ENCODE measurements at regions not wholly inside any gene's neighbourhood (a gene's known extent, or its start where the extent isn't known, plus 50 kb on each side); places are given as distances from the start of the nearest gene placed in this dataset.

DNA sequence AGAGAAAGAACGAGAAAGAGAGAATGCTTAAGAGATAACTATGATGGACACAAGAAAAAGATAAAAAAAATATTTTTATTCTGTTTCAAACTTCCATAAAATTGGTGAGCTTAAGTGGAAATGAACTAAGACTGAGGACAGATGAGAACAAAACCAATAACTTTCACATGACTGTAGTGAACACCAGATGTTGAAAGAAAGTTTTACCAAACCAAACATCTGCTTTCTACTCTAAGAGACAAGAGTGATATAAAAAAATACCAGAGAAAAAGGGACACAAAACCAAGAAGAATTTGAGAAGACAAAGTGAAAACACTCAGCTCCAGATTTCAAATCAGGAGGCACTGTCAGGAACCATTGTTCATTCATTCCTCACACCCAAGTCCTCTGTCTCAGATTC lies 147.9 kb downstream of the IMPG2 start:
- DNase-seq (ENCODE audit: low read depth), result no peak

GRCh38 chr3:101171681-101172191 lies 148.6 kb downstream of the IMPG2 start:
- DNase-seq (ENCODE audit: low read depth), result no peak

DNA sequence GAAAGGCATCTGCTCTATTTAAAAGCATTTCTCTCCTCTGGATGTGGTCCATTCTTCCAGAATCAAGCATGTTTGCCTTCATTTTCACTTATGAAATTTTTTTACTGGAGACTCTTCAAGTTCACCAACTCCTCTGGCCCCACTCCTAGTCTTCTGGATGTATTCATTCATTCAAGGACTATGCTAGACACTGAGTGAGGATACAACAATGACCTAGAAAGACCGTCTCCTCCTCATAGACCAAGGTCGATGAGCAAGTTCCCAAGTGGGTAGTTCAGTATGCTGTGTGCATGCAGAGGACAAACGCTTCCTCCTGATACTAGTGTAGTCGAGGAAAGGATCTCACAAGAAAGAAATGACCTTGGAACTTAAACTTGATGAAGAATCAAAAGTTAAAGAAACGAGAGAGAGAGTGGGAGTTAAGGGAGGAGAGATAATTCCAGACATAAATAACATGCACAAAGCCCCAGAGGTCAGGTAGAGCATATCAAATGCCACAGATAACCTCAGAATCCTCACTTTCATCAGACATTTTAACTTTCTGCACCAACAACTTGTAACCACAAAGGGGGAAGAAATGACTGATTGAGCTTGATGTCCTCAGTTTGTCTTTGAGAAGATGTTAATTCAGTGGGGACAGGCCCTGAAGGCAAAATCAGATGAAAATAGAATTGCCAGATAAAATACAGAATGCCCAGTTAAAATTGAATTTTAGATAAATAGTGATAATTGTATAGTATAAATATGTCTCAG lies 149.4 kb downstream of the IMPG2 start:
- DNase-seq (ENCODE audit: low read depth), result no peak

GRCh38 chr3:101170062-101170771 lies 150.2 kb downstream of the IMPG2 start:
- no peak for DNase-seq (ENCODE audit: low read depth)

DNA sequence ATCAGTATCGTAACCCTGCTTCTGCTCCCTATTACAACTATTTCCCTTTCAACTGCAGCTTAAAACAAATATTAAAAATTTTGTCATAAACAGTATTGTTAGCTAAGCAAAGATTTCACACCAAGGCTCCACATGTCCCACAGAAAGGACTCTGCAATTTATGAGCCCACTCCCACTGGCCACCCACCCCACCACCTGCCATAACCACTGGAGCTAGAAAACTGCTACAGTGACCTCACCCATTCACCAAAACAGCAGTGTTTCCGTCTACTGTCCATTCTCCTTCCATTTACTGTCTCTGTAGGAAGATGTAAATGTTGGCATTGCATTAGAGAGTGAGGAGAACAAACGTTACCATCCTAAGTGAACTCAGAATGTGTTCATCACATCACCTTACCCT lies 150.9 kb downstream of the IMPG2 start:
- DNase-seq (ENCODE audit: low read depth), result no peak

GRCh38 chr3:101167376-101167775 lies 153.0 kb downstream of the IMPG2 start:
- no peak for DNase-seq (ENCODE audit: low read depth)

GRCh38 chr3:101166150-101166549 lies 154.2 kb downstream of the IMPG2 start:
- DNase-seq (ENCODE audit: low read depth), result no peak

DNA sequence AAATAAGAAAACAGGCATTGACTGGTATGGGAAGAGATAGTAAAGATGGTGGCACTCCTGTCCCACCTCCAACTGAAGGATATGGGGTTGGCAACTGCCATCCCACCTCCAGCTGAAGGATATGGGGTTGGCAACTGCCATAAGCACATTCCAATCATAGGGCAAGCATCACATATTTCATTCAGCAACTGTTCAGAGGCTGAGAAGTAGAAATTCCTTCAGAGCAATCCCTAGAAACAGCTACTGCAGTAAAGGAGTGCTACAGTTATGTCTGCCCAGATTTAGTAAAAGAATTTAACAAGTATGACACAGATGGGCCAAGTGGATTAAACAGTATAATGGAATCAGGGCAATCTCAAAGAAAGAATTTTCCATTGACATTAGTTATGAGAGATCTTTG lies 156.8 kb downstream of the IMPG2 start:
- DNase-seq (ENCODE audit: low read depth), result no peak

GRCh38 chr3:101159478-101159877 lies 160.9 kb downstream of the IMPG2 start:
- DNase-seq (ENCODE audit: low read depth), result no peak

- DNase-seq (ENCODE audit: low read depth), result no peak
These were observed 162.0 kb downstream of the IMPG2 start for GRCh38 chr3:101158374-101158773.

GRCh38 chr3:101156787-101157345 lies 163.5 kb downstream of the IMPG2 start:
- no peak for DNase-seq (ENCODE audit: low read depth)

DNA sequence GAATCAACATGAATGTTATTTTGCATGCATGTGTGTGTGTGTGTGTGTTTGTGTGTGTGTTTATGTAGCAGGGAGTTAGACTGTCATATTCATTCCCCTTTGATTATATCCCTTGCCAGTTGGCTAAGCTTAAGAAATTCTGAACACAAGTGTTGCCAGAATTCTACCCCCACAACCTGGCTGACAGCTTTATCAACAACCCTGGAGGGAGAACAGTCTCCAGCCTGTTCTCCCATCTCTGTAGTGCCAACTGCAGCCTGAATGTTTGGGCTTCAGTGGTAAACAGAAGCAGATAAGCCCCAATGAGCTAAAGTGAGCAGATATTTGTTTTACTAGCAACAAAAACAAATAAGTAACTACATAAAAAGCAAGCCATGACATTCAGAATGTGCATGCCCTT lies 162.6 kb upstream of the ABI3BP start:
- no peak for DNase-seq (ENCODE audit: low read depth)

DNA sequence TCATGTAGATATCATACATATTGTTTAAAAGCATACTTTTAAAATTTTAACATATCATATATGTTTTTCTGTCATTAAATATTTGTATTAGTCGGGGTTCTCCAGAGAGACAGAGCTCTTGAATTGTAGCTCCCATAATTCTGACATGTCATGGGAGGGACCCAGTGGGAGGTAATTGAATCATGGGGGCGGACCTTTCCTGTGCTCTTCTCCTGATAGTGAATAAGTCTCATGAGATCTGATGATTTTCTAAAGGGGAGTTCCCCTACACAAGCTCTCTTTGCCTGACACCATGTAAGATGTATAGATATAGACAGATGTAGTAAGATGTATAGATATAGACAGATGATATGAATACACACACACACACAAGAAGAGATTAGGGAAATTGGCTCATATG lies 161.2 kb upstream of the ABI3BP start:
- no peak for DNase-seq (ENCODE audit: low read depth)

- no peak for DNase-seq (ENCODE audit: low read depth)
These were observed 158.2 kb upstream of the ABI3BP start for GRCh38 chr3:101151286-101151913.

- DNase-seq (ENCODE audit: low read depth), result no peak
These were observed 157.3 kb upstream of the ABI3BP start for GRCh38 chr3:101150504-101150903.

- DNase-seq (ENCODE audit: low read depth), result no peak
These were observed 156.5 kb upstream of the ABI3BP start for GRCh38 chr3:101149707-101150106.

- no peak for DNase-seq (ENCODE audit: low read depth)
These were observed 156.0 kb upstream of the ABI3BP start for GRCh38 chr3:101149251-101149650.

DNA sequence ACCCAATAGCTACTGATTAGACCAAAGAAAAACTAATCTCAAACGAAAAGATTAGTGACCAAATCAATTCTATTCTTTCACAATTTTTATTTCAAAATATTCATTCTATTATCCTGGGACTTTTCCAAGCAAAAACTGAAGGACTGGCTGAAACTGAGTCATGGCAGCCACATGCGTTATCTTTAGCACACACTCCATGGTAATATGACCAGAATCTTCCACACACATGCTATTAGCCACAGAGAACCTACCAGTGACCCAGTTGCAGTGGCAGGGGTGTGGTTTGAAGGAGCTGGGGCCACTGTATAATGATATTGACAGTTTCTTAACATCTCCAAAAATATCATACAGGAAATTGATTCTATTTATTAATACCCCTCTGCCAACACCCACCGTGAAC lies 154.8 kb upstream of the ABI3BP start:
- no peak for DNase-seq (ENCODE audit: low read depth)

DNA sequence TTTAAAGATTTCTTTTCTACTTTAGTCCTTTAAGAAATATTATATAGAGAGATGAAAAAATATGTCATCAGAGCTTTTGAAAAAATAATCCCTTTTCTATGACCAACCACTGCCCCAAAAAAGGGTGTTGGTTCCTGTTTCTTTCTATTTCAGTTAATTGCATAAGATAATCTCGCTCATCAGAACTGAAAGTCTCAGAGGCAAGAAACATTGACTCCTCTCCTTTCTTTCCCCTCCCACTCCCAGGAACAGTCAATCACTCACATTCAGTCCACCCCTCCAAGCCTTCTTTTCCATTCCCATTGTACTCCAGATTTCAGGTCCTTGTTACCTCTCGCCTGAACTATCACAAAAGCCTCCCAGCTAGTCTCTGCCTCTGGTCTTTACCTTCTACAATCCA lies 153.7 kb upstream of the ABI3BP start:
- peak; percentile 43 for DNase-seq (ENCODE audit: low read depth)

GRCh38 chr3:101144105-101144504 lies 150.9 kb upstream of the ABI3BP start:
- no peak for DNase-seq (ENCODE audit: low read depth)

DNA sequence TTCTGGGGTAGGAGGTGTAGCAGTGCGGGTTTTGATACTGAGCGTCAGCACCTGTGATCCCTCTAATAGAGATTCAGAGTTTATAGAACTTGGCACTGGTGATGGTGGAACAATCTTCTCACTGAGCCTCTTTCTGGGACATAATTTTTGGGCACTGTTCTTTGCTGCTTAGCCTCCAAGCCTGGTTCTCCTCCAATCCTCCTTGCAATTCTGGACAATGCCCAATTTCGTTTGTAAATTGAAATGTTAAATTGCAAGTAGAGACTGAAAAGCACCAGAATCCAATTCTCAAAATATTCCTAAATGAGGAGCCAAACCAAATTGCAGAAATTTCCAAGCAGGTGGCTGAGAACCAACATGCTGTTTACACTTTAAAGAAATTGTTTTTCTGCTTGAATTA lies 149.8 kb upstream of the ABI3BP start:
- no peak for DNase-seq (ENCODE audit: low read depth)

DNA sequence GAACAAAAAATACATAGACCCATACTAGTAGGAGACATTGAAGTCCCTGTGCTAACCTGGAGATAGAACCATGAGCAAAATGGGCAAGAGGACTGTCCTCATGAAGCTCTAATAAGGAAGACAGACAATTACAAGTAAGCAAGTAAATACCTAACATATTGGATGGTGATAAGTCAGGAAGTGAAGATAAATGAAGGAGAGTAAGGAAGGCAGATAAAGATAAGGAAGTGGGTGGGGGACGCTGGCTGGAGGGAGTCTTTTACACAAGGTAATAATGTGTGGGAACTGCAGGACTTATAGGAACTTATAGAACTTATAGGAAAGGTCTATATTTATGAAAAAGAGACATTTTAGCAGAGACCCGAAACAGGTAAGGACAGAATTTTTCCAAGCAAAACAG lies 148.9 kb upstream of the ABI3BP start:
- DNase-seq (ENCODE audit: low read depth), result no peak

DNA sequence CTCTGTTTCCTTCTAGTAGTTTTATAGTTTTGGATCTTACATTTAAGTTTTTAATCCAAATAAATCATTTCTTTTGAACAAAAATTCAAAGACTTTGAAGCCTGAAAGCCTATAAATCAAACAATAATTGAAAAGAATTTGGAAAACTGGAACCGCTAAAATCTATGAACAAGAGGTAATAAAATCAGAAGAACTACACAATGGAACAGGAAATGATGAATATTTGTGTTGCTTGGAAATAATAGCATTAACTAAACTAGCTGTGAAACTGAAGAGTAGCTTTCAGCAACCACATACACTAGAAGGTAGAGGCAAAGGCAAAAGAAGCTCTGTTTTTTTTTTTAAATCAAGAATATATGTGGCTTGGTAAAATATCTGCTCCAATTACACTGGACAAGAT lies 147.9 kb upstream of the ABI3BP start:
- no peak for DNase-seq (ENCODE audit: low read depth)

Measured in fibroblast of the conjunctiva (primary cell).